HCT116 (cell line): ENCODE measurements at regions not wholly inside any gene's neighbourhood (a gene's known extent, or its start where the extent isn't known, plus 50 kb on each side); places are given as distances from the start of the nearest gene placed in this dataset.

Experiments
- ATF3 ChIP-seq: IDR thresholded peaks from 2 replicates; pipeline ENCODE4 v1.6.1; 2012
- CTCF ChIP-seq, 3 experiments: fragments of 200-600 bp in 1 of 3; sonication (generic) in 1 of 3; IDR thresholded peaks in 2 of 3; conservative IDR thresholded peaks in 1 of 3; 2 replicates each; pipeline ENCODE4 v1.5.1; 2012 to 2017; ENCODE audit warnings: low read depth in 2 of 3, low read length in 2 of 3, antibody characterized with exemption in 1 of 3, borderline replicate concordance in 1 of 3, control low read depth in 1 of 3, mild to moderate bottlenecking in 1 of 3, mixed read lengths in 1 of 3, mixed run types in 1 of 3, moderate library complexity in 1 of 3; ENCODE audit not compliant: insufficient read depth in 1 of 3
- EZH2 ChIP-seq: fragments of 200-600 bp; sonication (generic); IDR thresholded peaks from 2 replicates; pipeline ENCODE4 v1.6.1; 2017; ENCODE audit warnings: antibody characterized with exemption, mixed run types
- EZH2phosphoT487 ChIP-seq: fragments of 200-600 bp; IDR thresholded peaks from 2 replicates; pipeline ENCODE4 v1.6.1; 2018; ENCODE audit warnings: antibody characterized with exemption, borderline replicate concordance
- FOSL1 ChIP-seq: IDR thresholded peaks from 2 replicates; pipeline ENCODE4 v1.6.1; 2012; ENCODE audit warnings: low read depth
- JUND ChIP-seq: IDR thresholded peaks from 2 replicates; pipeline ENCODE4 v1.6.1; 2012
- POLR2A ChIP-seq: IDR thresholded peaks from 2 replicates; pipeline ENCODE4 v1.7.0; 2011; ENCODE audit warnings: borderline replicate concordance; ENCODE audit not compliant: insufficient read depth, insufficient read length; ENCODE audit errors: extremely low read depth
- POLR2AphosphoS5 ChIP-seq: IDR thresholded peaks from 2 replicates; pipeline ENCODE4 v1.6.1; 2011; ENCODE audit warnings: mild to moderate bottlenecking, low read depth, low read length, moderate library complexity
- RAD21 ChIP-seq: IDR thresholded peaks from 2 replicates; pipeline ENCODE4 v1.6.1; 2012; ENCODE audit warnings: low read depth, mild to moderate bottlenecking
- REST ChIP-seq: IDR thresholded peaks from 2 replicates; pipeline ENCODE4 v1.6.1; 2012; ENCODE audit warnings: low read depth
- TCF7L2 ChIP-seq: IDR thresholded peaks from 2 replicates; pipeline ENCODE4 v1.7.0; 2011; ENCODE audit warnings: borderline replicate concordance, inconsistent platforms; ENCODE audit not compliant: insufficient read depth, insufficient read length; ENCODE audit errors: extremely low read depth
- YY1 ChIP-seq: IDR thresholded peaks from 2 replicates; pipeline ENCODE4 v1.6.1; 2011; ENCODE audit warnings: low read length, low read depth, moderate library complexity, mild to moderate bottlenecking; ENCODE audit not compliant: insufficient replicate concordance; ENCODE audit errors: extremely low read depth
- ZBTB33 ChIP-seq: IDR thresholded peaks from 2 replicates; pipeline ENCODE4 v1.6.1; 2011; ENCODE audit warnings: mild to moderate bottlenecking, low read length, moderate library complexity; ENCODE audit not compliant: insufficient replicate concordance; ENCODE audit errors: extremely low read depth
- ZNF274 ChIP-seq: fragments of 200-500 bp; sonication (Bioruptor generic); IDR thresholded peaks from 2 replicates; pipeline ENCODE4 v1.6.1; 2014; ENCODE audit warnings: mild to moderate bottlenecking, low read depth, low read length, inconsistent platforms

GRCh38 chr14:98893675-98894074 is 378.3 kb downstream of the BCL11B start:
- no peak for TF ChIP-seq YY1
- TF ChIP-seq EZH2phosphoT487, result no peak
- TF ChIP-seq RAD21, result no peak
- TF ChIP-seq CTCF (IDR thresholded peaks at IDR 0.05 in 2 of 3, conservative IDR thresholded peaks at IDR 0.05 in 1 of 3; ENCODE audit: borderline replicate concordance in 1 of 3, insufficient read depth in 1 of 3, low read depth in 2 of 3, low read length in 2 of 3), result no peak
- no peak for TF ChIP-seq JUND
- no peak for TF ChIP-seq ZBTB33
- TF ChIP-seq POLR2AphosphoS5, result no peak
- TF ChIP-seq EZH2, result no peak
- TF ChIP-seq ATF3, result no peak
- TF ChIP-seq FOSL1, result no peak
- TF ChIP-seq REST, result no peak
- no peak for TF ChIP-seq POLR2A
- TF ChIP-seq TCF7L2, result no peak
- TF ChIP-seq ZNF274, result no peak
